Hematopoietic multipotent progenitor cell treated with erythropoietin and hydrocortisone succinate and interleukin-3 and kit ligand, for 15 days (in vitro differentiated cells): ENCODE measurements at regions not wholly inside any gene's neighbourhood (a gene's known extent, or its start where the extent isn't known, plus 50 kb on each side); places are given as distances from the start of the nearest gene placed in this dataset.
"Not testable (repeated sequence)": the region's sequence is repeated elsewhere in the genome, so short reads cannot be mapped to it uniquely, and the experiment has no call there.

Experiments used
- DNase-seq: peaks from one replicate; pipeline ENCODE4 v3.0.0-alpha.2; 2015; ENCODE audit warnings: low spot score

DNA sequence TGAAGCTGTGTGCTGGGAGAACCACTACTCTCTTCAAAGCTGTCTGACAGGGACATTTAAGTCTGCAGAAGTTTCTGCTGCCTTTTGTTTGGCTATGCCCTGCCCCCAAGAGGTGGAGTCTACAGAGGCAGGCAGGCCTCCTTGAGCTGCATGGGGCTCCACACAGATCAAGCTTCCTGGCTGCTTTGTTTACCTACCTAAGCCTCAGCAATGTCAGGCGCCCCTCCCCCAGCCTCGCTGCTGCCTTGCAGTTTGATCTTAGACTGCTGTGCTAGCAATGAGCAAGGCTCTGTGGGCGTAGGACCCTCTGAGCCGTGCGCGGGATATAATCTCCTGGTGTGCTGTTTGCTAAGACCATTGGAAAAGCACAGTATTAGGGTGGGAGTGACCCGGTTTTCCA is 103.3 kb upstream of the SALL1 start:
- not testable (repeated sequence) for DNase-seq

DNA sequence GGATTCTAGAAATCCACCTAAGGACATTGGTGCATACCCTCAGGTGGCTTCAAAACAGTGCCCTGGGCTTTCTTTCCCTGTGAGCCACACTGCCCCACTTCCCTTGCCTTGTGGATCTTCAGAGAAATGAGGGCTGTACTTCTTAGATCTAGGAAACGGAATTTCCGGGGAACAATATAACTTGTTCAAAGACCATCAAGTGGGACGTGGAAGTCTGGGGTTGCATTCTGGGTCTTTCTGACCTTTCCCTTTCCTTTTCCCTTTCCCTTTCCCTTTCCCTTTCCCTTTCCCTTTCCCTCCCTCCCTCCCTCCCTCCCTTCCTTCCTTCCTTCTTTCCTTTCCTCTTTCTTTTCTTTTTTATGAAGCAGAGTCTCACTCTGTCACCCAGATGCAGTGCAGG is 97.1 kb upstream of the SALL1 start:
- DNase-seq, result no peak

DNA sequence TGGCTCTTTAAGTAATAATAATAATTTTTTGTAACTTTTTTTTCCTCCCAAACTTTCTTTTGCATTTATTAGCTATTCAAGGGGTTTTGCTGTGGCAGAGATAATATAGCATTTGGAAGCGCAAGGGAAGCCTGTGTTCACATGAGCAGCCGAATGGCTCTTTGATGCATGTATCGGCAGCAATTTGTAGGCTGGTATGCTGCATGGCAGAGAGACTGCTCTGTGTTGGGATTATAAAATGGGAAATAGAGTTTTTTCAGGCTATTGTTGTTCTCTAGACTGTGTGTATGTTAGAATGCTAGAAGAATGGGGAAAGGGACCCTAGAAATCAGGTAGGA is 94.6 kb upstream of the SALL1 start:
- DNase-seq, result no peak

DNA sequence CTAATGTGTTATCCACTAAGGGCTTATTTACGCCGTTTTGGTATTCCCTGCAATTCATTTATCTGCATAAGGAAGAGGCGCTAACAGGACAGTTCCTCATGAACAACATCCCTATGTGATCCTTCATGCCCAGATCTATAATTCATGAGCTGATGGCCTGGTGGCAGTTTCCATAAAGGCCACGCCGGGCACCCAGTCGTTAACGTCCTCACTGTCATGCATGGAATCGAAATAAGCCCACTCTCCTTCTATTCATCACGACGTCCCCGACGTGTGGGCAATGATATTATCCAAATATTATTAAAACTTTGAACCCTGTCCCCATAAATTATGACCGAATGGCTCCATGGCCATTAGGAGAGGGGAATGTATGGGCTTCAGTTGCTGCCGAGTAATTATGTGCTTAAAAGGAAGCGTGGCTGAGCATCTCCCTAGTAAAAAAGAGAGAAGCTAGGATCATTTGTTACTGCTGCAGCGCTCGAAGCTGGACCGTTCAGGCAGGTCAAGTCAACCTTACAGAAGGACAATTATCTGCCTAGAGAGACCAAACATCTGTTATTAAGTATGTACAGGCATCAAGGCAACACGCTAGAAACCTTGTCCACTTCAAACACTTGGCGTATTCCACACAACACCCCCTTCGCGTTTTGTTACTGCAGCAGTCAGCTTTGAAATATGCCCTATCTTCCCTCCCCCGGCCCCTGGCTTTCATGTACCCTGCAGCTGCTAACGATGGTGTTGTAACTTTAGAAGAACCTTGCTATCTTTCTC is 94.0 kb upstream of the SALL1 start:
- no peak for DNase-seq

DNA sequence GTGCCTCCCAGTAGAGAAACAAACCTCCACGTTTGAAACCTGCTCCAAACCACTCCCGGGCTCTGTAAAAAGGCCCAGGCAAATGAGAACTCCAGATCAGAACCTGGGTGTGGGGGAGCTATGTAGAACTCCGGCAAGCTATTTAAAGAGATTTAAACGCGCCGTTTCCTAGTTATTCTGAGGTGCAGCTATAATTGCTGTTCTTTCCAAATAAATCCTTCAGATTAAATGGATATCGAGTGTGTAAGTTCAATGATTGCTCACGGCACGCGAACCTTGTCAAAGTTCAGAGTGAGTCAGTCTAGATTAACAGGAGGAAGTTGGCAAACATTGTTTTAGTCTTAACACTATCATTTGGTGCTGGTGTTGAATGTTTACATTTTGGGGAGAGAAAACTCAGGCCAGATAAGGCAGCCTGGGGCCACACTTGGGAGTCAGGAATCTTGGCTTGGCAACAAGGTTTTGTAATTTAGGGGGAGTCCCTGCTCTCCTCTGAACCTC is 92.9 kb upstream of the SALL1 start:
- DNase-seq, result no peak

DNA sequence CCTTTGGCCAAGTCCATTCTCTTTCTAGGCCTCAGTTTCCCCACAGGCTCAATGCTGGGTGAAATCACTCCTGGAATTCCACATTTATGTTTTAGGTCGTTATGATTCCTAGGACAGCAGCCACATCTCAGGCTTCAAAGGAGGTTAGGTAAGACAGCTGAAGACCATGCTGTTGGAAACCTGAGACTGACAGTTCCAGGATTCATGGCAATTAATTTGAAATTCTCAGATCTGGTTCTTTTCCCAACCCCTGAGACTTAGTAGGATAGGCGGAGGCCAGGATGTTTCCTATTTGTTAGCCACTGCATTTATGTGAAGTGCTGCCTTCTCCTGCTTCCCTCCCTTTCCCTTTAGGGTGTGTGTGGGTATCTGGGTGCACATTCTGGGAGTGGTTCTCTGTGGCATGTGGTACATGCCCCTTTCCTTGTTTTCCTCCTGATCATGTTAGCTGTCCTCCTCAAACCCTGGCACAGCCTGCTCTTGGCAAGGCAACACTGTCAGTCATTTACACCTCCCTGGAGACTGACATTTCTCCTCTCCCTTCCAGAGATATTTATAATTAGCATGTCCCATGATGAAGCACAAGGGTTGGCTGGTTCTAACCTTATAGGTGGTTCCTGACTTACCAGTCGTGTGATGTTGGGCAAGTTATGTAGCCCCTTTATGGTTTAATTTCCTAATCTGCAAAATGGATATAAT is 91.4 kb upstream of the SALL1 start:
- DNase-seq, result no peak

DNA sequence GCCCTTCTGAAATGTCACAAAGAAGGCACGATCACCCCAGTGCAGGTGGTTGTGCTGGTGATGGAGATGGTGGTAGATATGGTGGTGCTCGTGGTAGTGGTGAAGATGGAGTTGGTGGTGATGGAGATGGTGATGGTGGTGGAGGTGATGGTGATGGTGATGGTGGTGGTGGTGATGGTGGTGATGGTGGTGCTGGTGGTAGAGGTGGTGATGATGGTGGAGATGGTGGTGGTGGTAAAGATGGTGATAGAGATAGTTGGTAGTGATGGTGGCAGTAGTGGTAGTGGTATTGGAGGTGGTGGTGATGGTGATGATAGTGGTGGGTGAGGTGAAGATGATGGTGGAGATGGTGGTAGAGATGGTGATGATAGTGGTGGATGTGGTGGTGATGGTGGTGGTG is 88.1 kb upstream of the SALL1 start:
- no peak for DNase-seq

DNA sequence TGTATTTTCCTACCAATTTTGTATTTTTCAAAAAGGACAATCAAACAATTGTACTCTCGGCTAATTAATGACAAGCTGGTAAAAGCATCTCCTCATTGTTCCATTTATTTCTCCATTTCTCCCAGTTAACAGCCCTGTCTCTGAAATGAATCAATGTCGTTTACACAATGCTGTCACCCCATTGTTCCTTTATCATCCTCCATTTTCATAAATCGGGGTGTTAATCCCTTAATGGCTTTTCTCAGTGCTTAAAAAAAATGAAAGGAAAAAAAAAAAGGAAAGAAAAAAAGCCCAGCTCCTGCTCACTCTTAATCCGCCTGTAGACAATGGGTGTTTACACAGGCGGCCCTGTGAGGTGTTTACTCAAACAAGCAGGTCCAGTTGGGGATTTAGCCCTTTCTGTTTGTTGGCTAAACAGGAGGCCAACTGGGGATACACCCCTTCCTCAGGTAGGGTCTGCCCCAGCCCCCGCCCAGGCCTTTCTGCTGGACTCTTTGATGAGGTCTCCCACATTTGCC is 86.8 kb upstream of the SALL1 start:
- no peak for DNase-seq

DNA sequence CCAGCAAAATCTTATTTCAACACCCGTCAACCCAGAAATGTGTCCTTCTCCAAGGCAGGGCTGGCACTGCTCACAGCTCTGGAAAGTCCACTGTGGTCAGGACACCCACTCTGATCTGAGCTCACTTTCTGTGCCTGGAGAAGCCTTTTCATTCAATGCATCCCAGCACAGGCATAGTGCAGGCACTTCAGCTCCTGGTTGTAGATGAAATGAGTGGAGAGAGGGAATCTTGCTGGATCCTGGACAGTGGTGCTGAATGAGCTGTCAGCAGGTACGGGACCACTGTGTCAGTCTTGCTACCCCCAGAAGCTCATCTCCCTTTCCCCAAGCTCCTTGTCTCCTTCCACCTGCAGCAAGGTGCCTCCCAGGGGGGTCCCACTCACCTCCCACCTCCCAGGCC is 86.1 kb upstream of the SALL1 start:
- DNase-seq, result no peak

DNA sequence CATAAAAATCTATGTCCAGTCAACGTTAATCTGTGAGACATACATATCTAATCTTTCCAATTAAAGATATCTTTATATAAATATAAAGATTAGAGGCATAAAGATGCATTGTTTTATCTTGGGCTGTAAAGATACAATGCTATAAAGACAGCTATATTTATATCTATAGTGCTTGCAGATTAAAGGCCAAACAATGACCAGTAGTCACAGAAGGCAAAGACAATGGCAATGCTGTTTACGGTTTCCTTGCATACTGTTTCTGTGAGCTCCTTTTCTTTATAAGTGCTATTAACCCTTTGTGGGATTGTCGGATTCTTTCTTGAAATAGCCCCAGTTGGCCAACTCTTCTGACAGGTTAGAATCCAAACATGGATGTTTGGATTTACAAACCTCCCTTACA is 85.5 kb upstream of the SALL1 start:
- no peak for DNase-seq

DNA sequence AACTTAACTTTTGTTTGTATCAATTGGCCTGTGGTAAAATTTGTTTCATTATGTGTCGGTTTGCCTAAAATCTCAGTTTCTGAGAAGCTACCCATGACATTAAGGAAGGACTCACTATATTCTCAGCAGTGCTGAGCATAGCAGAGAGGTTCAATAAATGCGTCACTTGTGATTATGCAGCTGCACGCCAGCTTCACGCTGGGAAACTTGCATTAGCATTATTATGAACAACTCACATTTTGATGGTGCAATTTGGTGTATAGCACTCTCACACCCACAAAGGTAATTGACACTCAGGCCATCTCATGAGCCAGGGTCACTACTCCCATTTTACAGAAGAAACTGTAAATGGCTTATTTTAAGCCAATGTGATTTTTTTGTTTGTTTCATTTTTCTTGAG is 80.6 kb upstream of the SALL1 start:
- DNase-seq, result no peak

DNA sequence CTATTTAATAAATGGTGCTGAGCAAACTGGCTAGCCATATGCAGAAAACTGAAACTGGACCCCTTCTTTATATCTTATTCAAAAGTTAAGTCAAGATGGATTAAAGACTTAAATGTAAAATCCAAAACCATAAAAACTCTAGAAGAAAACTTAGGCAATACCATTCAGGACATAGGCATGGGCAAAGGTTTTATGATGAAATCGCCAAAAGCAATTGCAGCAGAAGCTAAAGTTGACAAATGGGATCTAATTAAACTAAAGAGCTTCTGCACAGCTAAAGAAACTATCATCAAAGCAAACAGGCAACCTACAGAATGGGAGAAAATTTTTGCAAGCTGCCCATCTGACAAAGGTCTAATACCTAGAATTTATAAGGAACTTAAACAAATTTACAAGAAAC is 79.0 kb upstream of the SALL1 start:
- DNase-seq, result not testable (repeated sequence)

DNA sequence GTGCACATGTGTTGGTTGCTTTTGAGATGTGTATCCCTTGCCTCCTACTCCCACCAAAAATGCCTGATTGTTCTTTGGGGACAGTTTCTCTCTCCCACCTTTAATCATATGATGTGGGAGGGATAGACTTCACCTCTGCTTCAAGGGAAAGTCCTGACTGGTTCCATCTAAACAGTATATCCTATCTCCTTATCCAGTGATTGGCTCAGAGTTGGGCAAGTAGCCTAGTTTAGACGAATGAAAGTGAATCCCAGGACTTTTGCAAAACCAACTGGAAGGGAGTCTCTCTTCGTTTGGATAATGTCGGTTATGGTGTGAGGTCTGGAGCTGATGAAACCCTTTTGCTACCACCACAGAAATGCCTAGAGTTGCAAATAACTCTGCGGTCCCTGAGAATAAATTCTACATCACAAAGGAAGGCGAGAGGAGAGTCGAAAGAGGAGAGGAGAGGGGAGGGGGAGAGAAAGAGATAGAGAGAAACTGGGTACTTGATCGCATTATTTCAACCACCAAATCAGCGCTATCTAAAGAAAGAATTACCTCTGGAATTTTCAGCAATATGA is 77.1 kb upstream of the SALL1 start:
- no peak for DNase-seq

DNA sequence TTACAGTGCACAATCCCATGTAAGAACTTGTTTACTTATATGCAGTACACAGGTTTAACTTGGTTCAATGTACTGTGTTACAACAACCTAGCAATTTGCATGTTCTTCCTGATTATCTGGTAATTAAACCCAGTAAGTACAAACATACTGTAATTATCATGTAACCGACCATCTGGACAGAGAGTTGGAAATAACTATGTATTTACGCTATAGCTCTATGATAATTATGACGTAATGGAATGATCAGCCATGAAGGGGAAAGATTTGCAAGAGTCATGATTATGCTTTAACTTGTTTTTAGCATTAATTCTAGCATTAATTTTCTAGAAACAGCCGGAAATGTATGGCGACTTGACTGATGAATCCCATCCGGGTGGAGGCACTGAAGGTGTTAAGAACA is 74.8 kb upstream of the SALL1 start:
- DNase-seq, result no peak

DNA sequence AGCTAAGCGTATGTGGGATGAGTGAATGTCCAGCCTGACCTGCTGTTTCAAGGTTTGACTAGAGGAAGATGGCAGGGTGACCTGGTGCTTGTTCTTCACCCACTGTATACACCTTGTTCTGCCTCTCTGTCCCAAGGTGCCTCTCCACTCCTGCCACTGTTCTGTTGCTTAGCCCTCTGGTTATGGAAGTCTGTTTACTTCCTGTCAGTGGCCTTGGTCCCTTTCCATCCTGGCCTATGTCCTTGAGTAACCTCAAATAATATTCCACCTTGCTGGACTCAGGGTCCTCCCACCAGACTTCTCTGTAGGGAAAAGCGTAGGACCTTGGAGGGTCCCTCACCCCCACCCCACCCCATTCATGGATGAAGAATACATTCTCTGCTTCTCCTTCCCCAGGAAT is 73.2 kb upstream of the SALL1 start:
- no peak for DNase-seq

DNA sequence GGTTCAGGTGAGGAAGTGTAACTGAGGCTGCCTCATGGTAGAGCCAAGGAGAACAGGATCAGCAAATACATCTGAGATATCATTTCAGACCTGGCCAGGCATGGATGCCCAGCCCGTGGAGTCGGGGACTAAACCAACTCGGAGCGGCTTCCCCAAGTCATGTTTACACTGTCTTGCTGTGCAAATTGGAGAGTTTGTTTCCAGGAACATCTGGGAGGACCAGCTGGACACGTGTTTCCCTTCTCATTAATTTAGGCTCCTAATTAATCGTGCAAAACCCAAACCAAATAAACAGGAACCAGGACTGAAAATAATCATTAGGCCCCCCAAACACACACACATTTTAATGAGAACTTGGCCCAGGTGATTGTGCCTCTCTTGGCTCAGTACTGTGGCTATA is 70.9 kb upstream of the SALL1 start:
- DNase-seq, result no peak

DNA sequence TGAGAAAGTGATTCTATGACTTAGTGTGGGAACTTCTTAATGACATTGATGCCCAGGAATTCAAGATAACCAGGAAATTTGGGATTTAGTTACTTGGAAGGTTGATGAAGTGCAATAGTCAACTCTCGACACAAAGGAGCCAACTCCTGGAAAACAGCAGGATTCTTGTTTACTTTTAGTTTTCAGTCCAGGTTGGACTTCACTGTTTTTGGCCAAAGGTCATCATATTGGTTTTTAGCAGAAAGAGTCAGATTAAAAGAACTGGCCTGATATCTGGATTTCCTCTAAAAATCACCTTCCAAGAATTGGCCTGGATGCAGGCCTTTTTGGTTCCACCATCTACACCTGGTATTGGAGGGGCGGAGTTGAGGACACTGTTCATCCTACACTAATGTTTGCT is 60.1 kb upstream of the SALL1 start:
- DNase-seq, result no peak

DNA sequence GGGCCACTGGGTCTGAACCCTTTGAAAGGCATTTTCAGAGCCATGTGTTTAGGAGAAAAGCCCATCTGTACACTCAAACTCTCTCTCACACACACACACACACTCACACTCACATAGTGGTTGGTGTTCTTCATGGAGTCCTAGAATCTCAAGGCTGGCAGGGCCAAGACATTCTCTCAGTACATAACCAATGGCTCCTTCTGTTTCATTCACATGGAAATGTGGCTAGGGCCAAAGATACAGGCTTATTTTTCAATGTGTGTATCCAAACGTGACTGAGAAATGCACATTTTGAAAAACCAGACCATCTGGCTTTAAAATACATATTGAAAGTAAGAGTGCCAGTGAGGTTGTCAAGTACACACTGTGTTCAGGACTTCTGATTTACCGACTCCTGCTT is 59.0 kb upstream of the SALL1 start:
- no peak for DNase-seq

DNA sequence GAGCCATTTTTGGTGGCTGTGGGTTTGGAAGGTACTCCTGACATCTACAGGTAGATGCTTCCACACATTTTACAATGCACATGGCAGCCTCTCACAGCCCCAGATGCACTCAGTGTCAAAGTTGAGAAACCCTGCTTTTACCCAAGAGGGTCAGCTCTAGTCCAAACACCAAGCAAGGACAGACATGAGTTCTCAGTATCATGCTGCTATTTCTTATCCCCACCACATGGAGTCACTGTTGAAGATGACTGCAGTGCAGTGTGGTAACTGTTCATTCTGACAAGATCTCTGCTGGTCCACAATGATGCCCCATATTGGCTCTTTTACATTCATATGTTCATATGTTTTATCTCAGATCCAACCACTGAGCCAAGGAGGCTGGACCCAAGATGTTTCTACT is 50.5 kb upstream of the SALL1 start:
- no peak for DNase-seq
